Posterior cingulate gyrus (tissue), 11 donors: ENCODE measurements at regions not wholly inside any gene's neighbourhood (a gene's known extent, or its start where the extent isn't known, plus 50 kb on each side); places are given as distances from the start of the nearest gene placed in this dataset.

Source experiments
- DNase-seq, 10 donors: peaks; one replicate each; pipeline versions ENCODE4 v3.0.0 to v3.0.0-alpha.2; 2020 to 2021; ENCODE audit warnings: mixed read lengths in 3 of 10
- intact Hi-C: fragments of 100-400 bp; cut with DNase I; formaldehyde crosslinking; loops from one replicate; pipeline ENCODE4 v1.15.1; 2023

- no peak for DNase-seq
- intact Hi-C loops: no loop called here
These were observed 50.0 kb upstream of the ARHGEF26 start for GRCh38 chr3:154071146-154071545.
